ENCODE measurements at regions not wholly inside any gene's neighbourhood (a gene's known extent, or its start where the extent isn't known, plus 50 kb on each side); places are given as distances from the start of the nearest gene placed in this dataset.

DNA sequence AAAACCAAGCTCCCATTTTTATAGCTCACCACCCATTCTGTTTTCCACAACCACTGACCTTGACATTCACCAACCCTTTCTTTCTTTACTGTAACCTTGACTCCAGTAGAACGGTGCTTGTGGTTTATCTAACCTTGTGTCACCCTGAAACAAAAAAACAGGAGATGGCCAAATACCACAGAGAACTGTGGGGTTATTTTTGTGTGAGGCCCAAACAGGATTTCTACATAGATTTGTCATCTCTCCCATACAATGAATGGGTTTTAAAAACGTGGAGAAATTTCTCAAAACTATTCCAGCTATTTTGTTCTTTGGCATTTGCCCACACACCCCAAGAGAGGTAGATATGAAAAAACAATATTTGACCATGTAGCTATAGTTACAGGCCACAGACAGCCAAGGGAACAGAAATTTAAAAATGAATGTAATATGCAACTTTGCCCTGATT lies 231.3 kb upstream of the TANK start:
- no peaks in the 10 kb centered on the region for H3K27me3 Mint-ChIP-seq (ENCODE audit: low read depth, poor library complexity)
- H3K4me3 Mint-ChIP-seq = no peak overlapping the region

DNA sequence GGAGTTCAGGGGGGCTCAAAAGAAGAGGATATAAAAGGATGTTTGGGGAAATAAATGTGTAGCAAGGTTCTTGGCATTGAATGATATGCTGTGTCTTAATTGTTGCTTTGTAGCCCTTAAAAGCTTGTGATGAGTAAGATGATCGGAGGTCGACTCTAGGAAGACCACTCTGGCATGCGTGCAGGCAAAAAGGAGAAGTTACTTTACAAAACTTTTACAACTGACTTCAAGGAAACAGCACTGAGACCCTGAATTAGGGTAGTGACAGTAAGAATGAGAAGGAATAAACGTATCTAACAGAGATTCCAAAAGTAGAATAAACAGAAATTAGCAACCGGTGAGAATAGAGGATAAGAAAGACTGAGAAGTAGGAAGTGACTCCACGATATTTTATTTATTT lies 228.7 kb upstream of the TANK start:
- H3K9me3 Mint-ChIP-seq = no peaks in the 10 kb centered on the region
- no peak overlapping the region for H3K27ac Mint-ChIP-seq
- TF ChIP-seq, protein P1, sequence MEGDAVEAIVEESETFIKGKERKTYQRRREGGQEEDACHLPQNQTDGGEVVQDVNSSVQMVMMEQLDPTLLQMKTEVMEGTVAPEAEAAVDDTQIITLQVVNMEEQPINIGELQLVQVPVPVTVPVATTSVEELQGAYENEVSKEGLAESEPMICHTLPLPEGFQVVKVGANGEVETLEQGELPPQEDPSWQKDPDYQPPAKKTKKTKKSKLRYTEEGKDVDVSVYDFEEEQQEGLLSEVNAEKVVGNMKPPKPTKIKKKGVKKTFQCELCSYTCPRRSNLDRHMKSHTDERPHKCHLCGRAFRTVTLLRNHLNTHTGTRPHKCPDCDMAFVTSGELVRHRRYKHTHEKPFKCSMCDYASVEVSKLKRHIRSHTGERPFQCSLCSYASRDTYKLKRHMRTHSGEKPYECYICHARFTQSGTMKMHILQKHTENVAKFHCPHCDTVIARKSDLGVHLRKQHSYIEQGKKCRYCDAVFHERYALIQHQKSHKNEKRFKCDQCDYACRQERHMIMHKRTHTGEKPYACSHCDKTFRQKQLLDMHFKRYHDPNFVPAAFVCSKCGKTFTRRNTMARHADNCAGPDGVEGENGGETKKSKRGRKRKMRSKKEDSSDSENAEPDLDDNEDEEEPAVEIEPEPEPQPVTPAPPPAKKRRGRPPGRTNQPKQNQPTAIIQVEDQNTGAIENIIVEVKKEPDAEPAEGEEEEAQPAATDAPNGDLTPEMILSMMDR (IDR thresholded peaks at IDR 0.05) = no peak
- DNase-seq = no peak
- H3K4me1 Mint-ChIP-seq = peaks cover 7% of the 10 kb centered on the region
- peaks cover 3% of the 10 kb centered on the region for H3K27me3 Mint-ChIP-seq (ENCODE audit: low read depth, poor library complexity)
- no peak overlapping the region for H3K4me3 Mint-ChIP-seq
- no peaks in the 10 kb centered on the region for H3K36me3 Mint-ChIP-seq (ENCODE audit: low read depth)

More for the DNA sequence above, 231.3 kb upstream of the TANK start:
- Mint-ChIP-seq H3K9me3 (no peaks in the 10 kb centered on the region), H3K4me1 (peaks cover 7% of the 10 kb centered on the region), H3K27ac (no peak overlapping the region), H3K36me3 (ENCODE audit: low read depth) (no peaks in the 10 kb centered on the region)
- TF ChIP-seq, protein P1 (IDR thresholded peaks at IDR 0.05) = no peak
- DNase-seq = no peak

DNA sequence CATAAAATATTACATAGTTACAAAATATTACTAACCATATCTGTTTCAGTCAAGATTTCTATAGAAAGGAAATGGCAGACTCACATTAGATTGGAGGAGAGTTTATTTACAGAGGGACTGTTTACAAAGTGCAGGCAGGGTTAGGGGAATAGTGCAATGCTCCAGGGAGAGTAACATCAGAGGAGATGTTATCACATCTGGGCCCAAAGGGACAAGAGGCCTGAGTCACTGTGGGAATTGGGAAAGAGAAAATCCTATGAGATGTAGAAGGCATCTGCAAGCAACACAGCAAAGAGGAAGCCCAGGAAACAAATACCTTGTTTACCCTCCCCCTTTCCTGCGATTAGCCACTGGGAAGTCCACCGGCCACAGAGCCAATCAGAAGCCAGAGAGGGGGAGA lies 227.3 kb upstream of the TANK start:
- H3K9me3 Mint-ChIP-seq = peaks cover 5% of the 10 kb centered on the region
- TF ChIP-seq, protein P1 (IDR thresholded peaks at IDR 0.05) = no peak
- H3K36me3 Mint-ChIP-seq (ENCODE audit: low read depth) = no peaks in the 10 kb centered on the region
- peaks cover 3% of the 10 kb centered on the region for H3K27me3 Mint-ChIP-seq (ENCODE audit: low read depth, poor library complexity)
- no peak for DNase-seq
- no peak overlapping the region for H3K27ac Mint-ChIP-seq
- H3K4me1 Mint-ChIP-seq = peaks cover 7% of the 10 kb centered on the region
- H3K4me3 Mint-ChIP-seq = no peak overlapping the region

DNA sequence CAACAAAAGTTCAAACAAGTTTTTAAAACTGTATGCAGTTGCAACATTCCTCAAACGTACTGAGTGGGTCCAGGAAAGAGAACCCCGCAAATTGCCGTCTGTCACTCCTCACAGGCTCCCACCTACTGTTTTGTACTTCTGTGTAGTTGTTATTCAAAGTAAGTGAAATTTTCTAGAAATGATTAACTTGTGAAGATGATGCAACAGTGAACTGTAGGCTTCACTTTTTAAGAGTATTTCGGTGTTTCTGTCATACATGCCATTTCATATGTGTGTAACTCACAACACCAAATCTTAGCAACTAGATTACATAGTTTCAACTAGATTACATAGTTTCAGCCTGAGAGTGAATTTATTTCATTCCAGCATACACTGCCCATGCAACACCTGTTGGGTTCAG lies 226.0 kb upstream of the TANK start:
- H3K27me3 Mint-ChIP-seq (ENCODE audit: low read depth, poor library complexity) = peaks cover 3% of the 10 kb centered on the region

DNA sequence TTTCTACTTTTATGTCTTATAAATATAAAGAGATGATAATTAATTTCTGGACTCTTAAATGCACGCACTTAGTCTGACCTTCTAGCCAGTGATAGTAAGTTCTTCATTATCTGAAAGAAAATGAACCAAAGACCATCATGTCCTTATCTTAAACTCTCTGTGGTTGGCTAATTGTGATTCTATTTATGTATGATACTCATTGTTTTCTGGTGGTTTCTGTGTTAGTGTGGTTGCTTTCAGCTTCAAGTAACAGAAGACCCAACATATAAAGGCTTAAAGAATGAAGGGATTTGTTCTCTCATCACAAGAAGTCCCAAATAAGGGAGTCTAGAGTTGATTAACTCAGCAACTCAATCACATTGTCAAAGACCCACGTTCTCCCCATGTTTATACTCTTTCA lies 225.2 kb upstream of the TANK start:
- TF ChIP-seq, protein P1 (IDR thresholded peaks at IDR 0.05) = no peak
- Mint-ChIP-seq H3K9me3 (peaks cover 5% of the 10 kb centered on the region), H3K27ac (no peak overlapping the region), H3K36me3 (ENCODE audit: low read depth) (no peaks in the 10 kb centered on the region), H3K27me3 (ENCODE audit: low read depth, poor library complexity) (peaks cover 3% of the 10 kb centered on the region), H3K4me1 (peaks cover 7% of the 10 kb centered on the region), H3K4me3 (no peak overlapping the region)
- no peak for DNase-seq

More for the DNA sequence above, 226.0 kb upstream of the TANK start:
- no peak overlapping the region for H3K27ac Mint-ChIP-seq
- no peaks in the 10 kb centered on the region for H3K36me3 Mint-ChIP-seq (ENCODE audit: low read depth)
- H3K4me1 Mint-ChIP-seq = peaks cover 7% of the 10 kb centered on the region
- H3K9me3 Mint-ChIP-seq = peaks cover 5% of the 10 kb centered on the region
- no peak for DNase-seq
- no peak overlapping the region for H3K4me3 Mint-ChIP-seq
- TF ChIP-seq, protein P1 (IDR thresholded peaks at IDR 0.05) = no peak

DNA sequence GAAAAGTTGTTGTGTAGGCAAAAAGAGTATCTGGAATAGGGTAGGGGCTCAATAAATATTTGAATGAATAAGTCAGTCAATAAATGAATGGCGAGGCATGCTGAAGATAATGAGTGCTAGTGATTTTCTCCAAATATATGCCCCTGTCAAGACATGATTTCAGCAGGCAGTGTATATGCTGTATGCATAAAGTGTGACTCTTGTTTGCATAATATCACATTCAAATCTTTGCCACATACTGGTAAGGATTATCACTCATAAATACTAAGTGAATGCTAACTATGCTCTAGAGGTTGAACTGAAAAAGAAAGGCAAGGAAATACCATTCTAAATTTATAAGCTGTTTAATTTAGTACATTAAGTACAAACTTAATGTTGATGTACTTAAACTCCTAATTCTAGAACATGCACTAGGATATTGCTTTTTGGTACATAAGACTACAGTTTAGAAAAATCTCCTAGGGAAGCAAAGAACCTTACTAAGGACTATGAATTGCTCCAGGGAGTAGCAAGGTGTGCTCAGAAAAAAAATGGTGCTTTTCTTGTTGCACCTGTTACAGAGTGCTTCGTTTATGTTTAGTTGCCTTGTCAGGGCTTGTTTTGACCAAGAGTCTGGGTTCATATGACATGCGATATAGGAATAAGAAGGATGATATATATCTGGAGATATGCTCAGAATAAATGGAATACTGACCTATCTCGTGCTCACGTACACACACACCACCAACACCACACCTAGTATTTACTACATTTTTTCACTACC lies 224.0 kb upstream of the TANK start:
- no peak overlapping the region for H3K4me3 Mint-ChIP-seq
- H3K27ac Mint-ChIP-seq = no peak overlapping the region
- no peak for DNase-seq
- no peaks in the 10 kb centered on the region for H3K36me3 Mint-ChIP-seq (ENCODE audit: low read depth)
- peaks cover 3% of the 10 kb centered on the region for H3K27me3 Mint-ChIP-seq (ENCODE audit: low read depth, poor library complexity)
- H3K4me1 Mint-ChIP-seq = peaks cover 7% of the 10 kb centered on the region
- H3K9me3 Mint-ChIP-seq = peaks cover 5% of the 10 kb centered on the region
- TF ChIP-seq, protein P1 (IDR thresholded peaks at IDR 0.05) = no peak

All from nephron progenitor cell (in vitro differentiated cells).